Immature natural killer cell (primary cell): ENCODE measurements at regions not wholly inside any gene's neighbourhood (a gene's known extent, or its start where the extent isn't known, plus 50 kb on each side); places are given as distances from the start of the nearest gene placed in this dataset.

Source experiments
- DNase-seq, 3 donors: peaks; one replicate each; pipeline ENCODE4 v3.0.0; 2022; ENCODE audit warnings: mixed read lengths in 1 of 3
- H3K27ac Mint-ChIP-seq, 6 donors: one replicate each; pipeline ENCODE4 v1.8.0; 2020; ENCODE audit warnings: mixed read lengths in 6 of 6, mild to moderate bottlenecking in 5 of 6, inconsistent platforms in 4 of 6, moderate library complexity in 3 of 6
- H3K27me3 Mint-ChIP-seq, 3 donors: one replicate each; pipeline ENCODE4 v1.8.0; 2020 to 2021; ENCODE audit warnings: low read depth in 3 of 3, mild to moderate bottlenecking in 3 of 3, mixed read lengths in 3 of 3, moderate library complexity in 3 of 3, inconsistent platforms in 1 of 3
- H3K36me3 Mint-ChIP-seq, 3 donors: one replicate each; pipeline ENCODE4 v1.8.0; 2020; ENCODE audit warnings: mixed read lengths in 3 of 3, inconsistent platforms in 2 of 3, mild to moderate bottlenecking in 2 of 3
- H3K4me1 Mint-ChIP-seq, 2 donors: one replicate each; pipeline ENCODE4 v1.8.0; 2020; ENCODE audit warnings: inconsistent platforms in 2 of 2, mild to moderate bottlenecking in 2 of 2, mixed read lengths in 2 of 2, moderate library complexity in 1 of 2
- H3K4me3 Mint-ChIP-seq, 5 donors: one replicate each; pipeline ENCODE4 v1.8.0; 2020; ENCODE audit warnings: mild to moderate bottlenecking in 5 of 5, mixed read lengths in 5 of 5, inconsistent platforms in 3 of 5, moderate library complexity in 3 of 5
- H3K9me3 Mint-ChIP-seq, 6 donors: one replicate each; pipeline ENCODE4 v1.8.0; 2020; ENCODE audit warnings: mild to moderate bottlenecking in 6 of 6, mixed read lengths in 6 of 6, inconsistent platforms in 4 of 6, moderate library complexity in 3 of 6

GRCh38 chr12:17759982-17760381, 330.0 kb downstream of the RERGL start:
- Mint-ChIP-seq H3K27me3 (peaks cover 0 to 3% (median 2%) of the 10 kb centered on the region in 3 donors), H3K9me3 (peaks cover 32 to 82% (median 57%) of the 10 kb centered on the region in 6 donors), H3K36me3 (peaks cover 3 to 10% (median 4%) of the 10 kb centered on the region in 3 donors), H3K27ac (no peak overlapping the region), H3K4me1 (no peaks in the 10 kb centered on the region), H3K4me3 (no peak overlapping the region)
- no peak for DNase-seq
